C4-2B (cell line): ENCODE measurements at regions not wholly inside any gene's neighbourhood (a gene's known extent, or its start where the extent isn't known, plus 50 kb on each side); places are given as distances from the start of the nearest gene placed in this dataset.

ENCODE experiments used
- ZFX ChIP-seq: fragments of 450-650 bp; IDR thresholded peaks from 2 replicates; pipeline ENCODE4 v1.6.1; 2017
- TF ChIP-seq, protein P1 (sequence below): fragments of 450-650 bp; conservative IDR thresholded peaks from 2 replicates; pipeline ENCODE4 v1.5.1; 2017; ENCODE audit warnings: mild to moderate bottlenecking

DNA sequence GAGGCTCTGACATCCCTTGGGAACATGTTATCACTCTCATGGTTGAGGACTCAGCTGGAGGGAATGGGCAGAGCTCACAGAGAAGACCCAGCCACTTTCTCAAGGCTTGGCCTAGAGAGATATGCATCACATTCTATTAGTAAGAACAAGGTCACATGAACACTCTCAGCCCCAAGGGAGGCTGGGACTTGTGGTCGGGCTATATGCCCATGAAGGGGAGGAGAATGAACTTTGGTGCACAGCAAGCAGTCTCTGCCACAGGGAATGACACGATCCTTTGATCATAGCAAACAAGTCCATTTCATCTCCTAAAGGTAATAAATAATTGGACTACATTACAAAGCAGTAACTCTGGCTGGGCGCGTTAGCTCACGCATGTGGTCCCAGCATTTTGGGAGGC, 105.7 kb downstream of the SYF2 start:
- TF ChIP-seq, protein P1, sequence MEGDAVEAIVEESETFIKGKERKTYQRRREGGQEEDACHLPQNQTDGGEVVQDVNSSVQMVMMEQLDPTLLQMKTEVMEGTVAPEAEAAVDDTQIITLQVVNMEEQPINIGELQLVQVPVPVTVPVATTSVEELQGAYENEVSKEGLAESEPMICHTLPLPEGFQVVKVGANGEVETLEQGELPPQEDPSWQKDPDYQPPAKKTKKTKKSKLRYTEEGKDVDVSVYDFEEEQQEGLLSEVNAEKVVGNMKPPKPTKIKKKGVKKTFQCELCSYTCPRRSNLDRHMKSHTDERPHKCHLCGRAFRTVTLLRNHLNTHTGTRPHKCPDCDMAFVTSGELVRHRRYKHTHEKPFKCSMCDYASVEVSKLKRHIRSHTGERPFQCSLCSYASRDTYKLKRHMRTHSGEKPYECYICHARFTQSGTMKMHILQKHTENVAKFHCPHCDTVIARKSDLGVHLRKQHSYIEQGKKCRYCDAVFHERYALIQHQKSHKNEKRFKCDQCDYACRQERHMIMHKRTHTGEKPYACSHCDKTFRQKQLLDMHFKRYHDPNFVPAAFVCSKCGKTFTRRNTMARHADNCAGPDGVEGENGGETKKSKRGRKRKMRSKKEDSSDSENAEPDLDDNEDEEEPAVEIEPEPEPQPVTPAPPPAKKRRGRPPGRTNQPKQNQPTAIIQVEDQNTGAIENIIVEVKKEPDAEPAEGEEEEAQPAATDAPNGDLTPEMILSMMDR: no peak
- no peak for TF ChIP-seq ZFX
